ENCODE measurements at regions not wholly inside any gene's neighbourhood (a gene's known extent, or its start where the extent isn't known, plus 50 kb on each side); places are given as distances from the start of the nearest gene placed in this dataset.
"Not testable (repeated sequence)": the region's sequence is repeated elsewhere in the genome, so short reads cannot be mapped to it uniquely, and the experiment has no call there.

DNA sequence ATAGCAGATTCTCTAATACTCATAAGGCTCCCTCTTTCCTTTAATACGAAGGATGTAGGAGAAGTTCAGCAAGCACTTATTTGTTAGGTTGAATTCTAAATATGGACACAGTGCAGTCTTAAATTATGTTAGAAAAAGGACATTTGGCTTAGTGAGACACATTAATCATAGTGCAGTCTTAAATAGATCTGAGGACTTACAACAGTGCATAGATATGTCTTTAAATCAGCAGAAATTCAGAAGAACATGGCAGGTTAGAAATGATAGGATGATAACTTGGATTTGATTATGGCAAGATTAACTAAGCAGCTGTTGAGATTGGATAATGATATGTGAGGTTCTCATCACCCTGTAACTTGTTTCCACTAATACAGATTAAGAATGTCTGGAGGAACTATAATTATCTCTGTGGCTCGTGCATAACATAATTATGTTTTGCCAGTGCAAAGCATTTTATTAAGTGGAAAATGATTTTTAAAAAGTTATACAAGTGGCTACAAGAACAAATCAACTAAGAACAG, 485.9 kb downstream of the USP25 start:
- in situ Hi-C loops (cut with HindIII; ENCODE audit: low pct_unique_long_range_greater_than_20kb, low sequenced_read_pairs): no loop called here
- DNase-seq (ENCODE audit: low read depth, low spot score): no peak

DNA sequence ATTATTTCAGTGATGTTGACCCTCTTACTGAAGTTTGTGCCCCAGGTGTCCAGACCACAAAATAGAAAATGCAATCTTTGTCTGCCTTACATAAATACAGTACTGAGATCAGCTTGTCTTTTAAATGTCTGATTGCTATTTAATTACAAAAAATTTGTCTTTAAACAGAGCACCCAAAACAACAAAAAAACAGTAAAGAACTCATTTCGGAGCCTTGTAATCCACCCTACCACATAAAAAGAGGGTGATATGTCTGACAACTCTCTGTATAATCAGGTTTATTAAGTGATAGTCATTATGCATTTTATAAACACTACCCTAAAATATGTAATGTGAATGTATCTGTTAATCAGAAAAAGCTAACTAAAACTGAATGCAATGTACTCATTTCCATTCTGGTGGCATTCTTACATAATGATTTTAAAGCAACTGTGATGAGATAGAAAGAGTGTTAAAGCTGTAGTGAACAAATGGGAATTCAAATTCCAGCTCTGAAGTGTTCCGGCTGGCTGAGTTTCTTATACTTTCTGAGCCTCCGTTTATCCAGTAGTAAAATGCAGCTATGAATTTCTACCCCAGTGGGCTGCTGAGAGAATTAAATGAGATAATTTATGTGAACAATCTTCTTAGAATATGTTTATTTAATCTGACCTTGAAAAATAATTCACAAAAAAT, 486.6 kb downstream of the USP25 start:
- in situ Hi-C loops (cut with HindIII; ENCODE audit: low pct_unique_long_range_greater_than_20kb, low sequenced_read_pairs): no loop called here
- no peak for DNase-seq (ENCODE audit: low read depth, low spot score)

GRCh38 chr21:16218682-16219343, 489.0 kb downstream of the USP25 start:
- in situ Hi-C loops (cut with HindIII; ENCODE audit: low pct_unique_long_range_greater_than_20kb, low sequenced_read_pairs): no loop called here
- DNase-seq (ENCODE audit: low read depth, low spot score): no peak

GRCh38 chr21:16224756-16225155, 495.0 kb downstream of the USP25 start:
- DNase-seq (ENCODE audit: low read depth, low spot score); in situ Hi-C loops (cut with HindIII; ENCODE audit: low pct_unique_long_range_greater_than_20kb, low sequenced_read_pairs): not testable (repeated sequence)

- peak; percentile 17 for DNase-seq (ENCODE audit: low read depth, low spot score)
Measured at GRCh38 chr21:16239659-16240265, 510.0 kb downstream of the USP25 start.

DNA sequence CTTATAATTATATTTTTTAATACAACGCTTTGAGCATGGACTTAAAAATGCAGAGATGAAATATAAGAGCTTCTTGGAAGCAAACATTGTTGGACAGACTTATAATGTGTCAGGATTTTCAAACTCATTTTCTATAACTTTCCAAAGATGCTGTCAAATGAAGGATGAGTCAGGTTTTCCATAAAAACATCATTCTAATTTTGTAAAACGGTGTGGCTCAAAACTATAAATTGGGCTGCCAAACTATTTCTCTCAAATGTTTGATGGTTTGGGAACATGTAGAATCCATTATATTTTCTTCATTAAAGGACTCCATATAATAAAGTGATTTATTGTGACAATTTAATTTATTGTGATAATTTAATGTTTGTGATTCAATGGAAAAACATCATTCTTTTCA, 511.2 kb downstream of the USP25 start:
- DNase-seq (ENCODE audit: low read depth, low spot score): no peak
- in situ Hi-C loops (cut with HindIII; ENCODE audit: low pct_unique_long_range_greater_than_20kb, low sequenced_read_pairs): no loop called here

More at GRCh38 chr21:16239659-16240265, 510.0 kb downstream of the USP25 start:
- in situ Hi-C loops (cut with HindIII; ENCODE audit: low pct_unique_long_range_greater_than_20kb, low sequenced_read_pairs): no loop called here

DNA sequence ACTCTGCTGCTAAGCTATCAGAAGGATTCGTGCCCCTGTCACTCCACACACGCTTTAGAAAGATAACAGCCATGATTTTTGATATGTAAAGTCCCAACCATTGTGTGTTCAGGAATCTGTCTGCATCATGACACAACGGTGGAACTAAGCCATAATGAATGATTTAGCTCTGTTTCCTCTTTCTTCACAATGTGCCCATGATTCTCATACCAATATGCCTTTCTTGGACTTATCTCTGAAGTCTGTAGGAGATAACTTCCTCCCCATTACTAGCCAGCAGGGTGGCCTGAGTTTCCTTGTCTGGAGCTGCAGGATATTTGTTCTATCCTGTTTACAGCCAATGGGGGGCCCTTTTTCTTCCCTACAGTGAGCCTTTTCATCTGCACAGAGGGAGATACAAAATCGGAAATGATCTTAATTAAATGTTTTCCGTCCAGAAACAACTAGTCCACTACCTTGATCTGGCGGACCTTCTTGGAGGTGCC, 511.7 kb downstream of the USP25 start:
- in situ Hi-C loops (cut with HindIII; ENCODE audit: low pct_unique_long_range_greater_than_20kb, low sequenced_read_pairs): no loop called here
- peak; percentile 6 for DNase-seq (ENCODE audit: low read depth, low spot score)

DNA sequence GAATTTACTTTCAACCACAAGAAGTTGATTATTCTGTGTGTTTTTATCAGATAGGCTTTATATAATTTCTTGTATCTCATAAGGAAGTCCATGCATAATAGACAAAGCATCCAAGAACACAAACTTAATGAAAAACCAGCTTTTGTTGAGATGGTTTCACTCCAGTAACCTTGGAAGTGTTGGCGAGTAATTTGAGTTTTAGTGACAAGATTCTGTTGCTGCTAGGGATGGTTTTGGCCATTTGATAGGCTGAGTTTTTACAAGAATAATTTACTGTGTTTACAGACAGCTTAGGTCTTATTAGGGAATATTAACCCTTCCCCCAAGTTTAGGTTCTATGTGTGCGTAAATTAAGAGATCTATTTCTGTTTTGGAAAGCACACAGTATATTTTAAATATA, 513.6 kb downstream of the USP25 start:
- in situ Hi-C loops (cut with HindIII; ENCODE audit: low pct_unique_long_range_greater_than_20kb, low sequenced_read_pairs): no loop called here
- DNase-seq (ENCODE audit: low read depth, low spot score): no peak

- in situ Hi-C loops (cut with HindIII; ENCODE audit: low pct_unique_long_range_greater_than_20kb, low sequenced_read_pairs): no loop called here
Measured at GRCh38 chr21:16248705-16249104, 518.9 kb downstream of the USP25 start.

GRCh38 chr21:16250273-16250672, 520.5 kb downstream of the USP25 start:
- in situ Hi-C loops (cut with HindIII; ENCODE audit: low pct_unique_long_range_greater_than_20kb, low sequenced_read_pairs): no loop called here
- no peak for DNase-seq (ENCODE audit: low read depth, low spot score)

More at GRCh38 chr21:16248705-16249104, 518.9 kb downstream of the USP25 start:
- no peak for DNase-seq (ENCODE audit: low read depth, low spot score)

- in situ Hi-C loops (cut with HindIII; ENCODE audit: low pct_unique_long_range_greater_than_20kb, low sequenced_read_pairs): no loop called here
- DNase-seq (ENCODE audit: low read depth, low spot score): no peak
Measured at GRCh38 chr21:16258844-16259611, 529.2 kb downstream of the USP25 start.

- no peak for DNase-seq (ENCODE audit: low read depth, low spot score)
- in situ Hi-C loops (cut with HindIII; ENCODE audit: low pct_unique_long_range_greater_than_20kb, low sequenced_read_pairs): no loop called here
Measured at GRCh38 chr21:16262091-16262490, 532.3 kb downstream of the USP25 start.

DNA sequence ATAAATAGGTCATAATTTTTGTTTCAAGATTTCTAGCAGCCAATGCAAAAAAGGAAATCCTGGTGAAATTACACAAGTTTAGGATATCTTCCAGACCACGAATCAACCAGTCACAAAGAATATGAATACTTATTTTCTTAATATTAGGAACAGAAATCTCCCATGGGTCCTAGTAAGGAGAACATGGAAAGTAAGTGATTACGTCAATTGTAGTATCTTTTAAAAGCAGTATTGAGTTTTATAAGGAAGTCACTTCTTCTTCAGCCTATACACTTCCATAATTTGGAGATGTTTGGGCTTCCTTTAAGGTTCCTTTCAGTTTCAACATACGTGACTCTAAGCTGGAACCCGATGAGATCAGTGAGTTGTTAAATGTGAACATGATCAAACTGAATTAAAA, 534.5 kb downstream of the USP25 start:
- in situ Hi-C loops (cut with HindIII; ENCODE audit: low pct_unique_long_range_greater_than_20kb, low sequenced_read_pairs): no loop called here
- no peak for DNase-seq (ENCODE audit: low read depth, low spot score)

DNA sequence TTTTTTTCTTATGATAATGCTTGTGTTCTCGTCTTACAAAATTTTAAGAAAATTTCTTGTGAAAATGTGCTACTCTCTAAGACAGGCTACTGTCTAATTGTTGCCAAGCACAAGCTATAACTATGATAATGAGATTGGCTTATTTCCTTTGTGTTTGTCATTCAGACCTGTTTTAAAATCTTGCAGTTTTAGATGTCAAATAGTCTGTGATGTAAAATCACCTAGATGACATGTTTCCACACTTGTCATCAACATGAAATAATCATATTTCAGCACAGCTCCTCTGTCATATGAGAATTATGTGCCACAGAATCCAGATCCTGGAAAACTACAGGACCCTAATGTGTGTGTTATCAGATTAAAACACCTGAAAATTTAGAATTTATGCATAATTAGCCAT, 539.7 kb downstream of the USP25 start:
- in situ Hi-C loops (cut with HindIII; ENCODE audit: low pct_unique_long_range_greater_than_20kb, low sequenced_read_pairs): no loop called here
- no peak for DNase-seq (ENCODE audit: low read depth, low spot score)

GRCh38 chr21:16279731-16280581, 550.2 kb downstream of the USP25 start:
- DNase-seq (ENCODE audit: low read depth, low spot score): peak; percentile 86
- in situ Hi-C loops (cut with HindIII; ENCODE audit: low pct_unique_long_range_greater_than_20kb, low sequenced_read_pairs): loop anchor here (25.0 kb wide), 1 partner anchor 93 kb away; no protein-coding TSS in a partner anchor

DNA sequence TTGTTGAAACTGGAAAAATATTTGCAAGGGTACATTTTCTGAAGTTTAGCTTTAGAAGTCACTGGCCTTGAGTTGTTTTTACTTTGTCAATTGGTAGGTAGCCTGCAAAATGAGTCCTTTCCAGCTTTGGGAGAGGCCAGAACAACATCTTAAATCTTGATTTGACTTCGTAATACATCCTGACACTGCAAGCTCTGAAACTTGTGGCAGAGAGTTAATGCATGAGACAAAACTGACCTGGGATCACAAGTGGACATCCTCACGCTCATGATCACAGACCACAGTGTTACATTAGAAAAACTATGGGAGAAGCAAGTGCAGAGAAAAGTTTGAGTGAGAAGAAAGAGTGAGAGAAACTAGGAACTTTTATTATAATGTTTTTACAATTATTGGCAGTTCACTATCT, 550.9 kb downstream of the USP25 start:
- in situ Hi-C loops (cut with HindIII; ENCODE audit: low pct_unique_long_range_greater_than_20kb, low sequenced_read_pairs): loop anchor here (25.0 kb wide), 1 partner anchor 93 kb away; no protein-coding TSS in a partner anchor
- peak; percentile 49 for DNase-seq (ENCODE audit: low read depth, low spot score)

- in situ Hi-C loops (cut with HindIII; ENCODE audit: low pct_unique_long_range_greater_than_20kb, low sequenced_read_pairs): loop anchor here (25.0 kb wide), 1 partner anchor 96 kb away; no protein-coding TSS in a partner anchor
- no peak for DNase-seq (ENCODE audit: low read depth, low spot score)
Measured at GRCh38 chr21:16283516-16283915, 553.7 kb downstream of the USP25 start.

Data from SK-MEL-5 (cell line).